Neural cell (in vitro differentiated cells): ENCODE measurements at regions not wholly inside any gene's neighbourhood (a gene's known extent, or its start where the extent isn't known, plus 50 kb on each side); places are given as distances from the start of the nearest gene placed in this dataset.

Source experiments
- H2AFZ ChIP-seq: fragments of 200-600, 300-800 bp; sonication (generic), shearing (Covaris generic); 2 replicates; pipeline ENCODE4 v1.6.0; 2014; ENCODE audit warnings: low read depth, mild to moderate bottlenecking, antibody characterized with exemption, low read length, moderate library complexity
- H3F3A ChIP-seq: fragments of 200-600 bp; shearing (Covaris generic); 2 replicates; pipeline ENCODE4 v1.6.1; 2016; ENCODE audit warnings: mild to moderate bottlenecking, moderate library complexity, mixed read lengths, antibody characterized with exemption, low read length; ENCODE audit not compliant: insufficient read depth, poor library complexity, severe bottlenecking
- H3K27ac ChIP-seq: fragments of 200-600, 300-800 bp; sonication (generic), shearing (Covaris generic); 2 replicates; pipeline ENCODE4 v1.5.1; 2014; ENCODE audit warnings: mild to moderate bottlenecking, low read length, moderate library complexity
- H3K27me3 ChIP-seq: fragments of 300-800, 200-600 bp; sonication (generic), shearing (Covaris generic); 2 replicates; pipeline ENCODE4 v1.6.0; 2014; ENCODE audit warnings: mild to moderate bottlenecking, low read depth, low read length, moderate library complexity; ENCODE audit not compliant: insufficient read depth
- H3K36me3 ChIP-seq: fragments of 300-800, 200-600 bp; sonication (generic), shearing (Covaris generic); 2 replicates; pipeline ENCODE4 v1.5.1; 2014; ENCODE audit warnings: mild to moderate bottlenecking, antibody characterized with exemption, low read length, moderate library complexity; ENCODE audit not compliant: insufficient read depth
- H3K4me2 ChIP-seq: fragments of 300-800, 200-600 bp; sonication (generic), shearing (Covaris generic); 2 replicates; pipeline ENCODE4 v1.6.0; 2014; ENCODE audit warnings: mild to moderate bottlenecking, low read length
- H3K4me3 ChIP-seq: fragments of 300-800, 200-600 bp; sonication (generic), shearing (Covaris generic); 2 replicates; pipeline ENCODE4 v1.5.1; 2014; ENCODE audit warnings: mild to moderate bottlenecking, low read length, moderate library complexity
- H3K79me2 ChIP-seq: fragments of 200-600 bp; shearing (Covaris generic); replicated peaks from 2 replicates; pipeline ENCODE4 v1.6.0; 2014; ENCODE audit warnings: mild to moderate bottlenecking, low read length, moderate library complexity; ENCODE audit not compliant: insufficient read depth
- H3K9ac ChIP-seq: fragments of 300-800, 200-600 bp; sonication (generic), shearing (Covaris generic); 2 replicates; pipeline ENCODE4 v1.6.1; 2016; ENCODE audit warnings: mild to moderate bottlenecking, low read length, mixed read lengths
- H3K9me2 ChIP-seq: fragments of 200-600 bp; shearing (Covaris generic); 2 replicates; pipeline ENCODE4 v1.6.1; 2016; ENCODE audit warnings: mild to moderate bottlenecking, low read length, mixed read lengths; ENCODE audit not compliant: insufficient read depth
- H3K9me3 ChIP-seq: fragments of 200-600, 300-800 bp; sonication (generic), shearing (Covaris generic); 2 replicates; pipeline ENCODE4 v1.6.1; 2016; ENCODE audit warnings: mild to moderate bottlenecking, mixed run types, low read length, moderate library complexity, mixed read lengths
- H4K20me1 ChIP-seq: fragments of 200-600 bp; shearing (Covaris generic); 2 replicates; pipeline ENCODE4 v1.6.1; 2016; ENCODE audit warnings: mild to moderate bottlenecking, mixed run types; ENCODE audit not compliant: insufficient read depth
- CTCF ChIP-seq: fragments of 450-650 bp; IDR thresholded peaks from 2 replicates; pipeline ENCODE4 v1.5.1; 2014; ENCODE audit warnings: antibody characterized with exemption, mild to moderate bottlenecking, moderate library complexity; ENCODE audit not compliant: poor library complexity, severe bottlenecking
- EP300 ChIP-seq: fragments of 450-650 bp; conservative IDR thresholded peaks from 2 replicates; pipeline ENCODE4 v1.6.1; 2014; ENCODE audit warnings: antibody characterized with exemption, mild to moderate bottlenecking, moderate library complexity; ENCODE audit not compliant: poor library complexity, severe bottlenecking
- EZH2 ChIP-seq: fragments of 200-600, 300-800 bp; shearing (Covaris generic), sonication (generic); IDR thresholded peaks from 2 replicates; pipeline ENCODE4 v1.6.1; 2014; ENCODE audit warnings: antibody characterized with exemption, low read length, borderline replicate concordance, mild to moderate bottlenecking; ENCODE audit not compliant: insufficient read depth, poor library complexity, severe bottlenecking
- MXI1 ChIP-seq: fragments of 450-650 bp; conservative IDR thresholded peaks from 2 replicates; pipeline ENCODE4 v1.6.1; 2014; ENCODE audit warnings: antibody characterized with exemption, mild to moderate bottlenecking; ENCODE audit not compliant: poor library complexity, severe bottlenecking
- POLR2AphosphoS5 ChIP-seq: IDR thresholded peaks from 2 replicates; pipeline ENCODE4 v1.6.1; 2012
- RAD21 ChIP-seq: fragments of 450-650 bp; conservative IDR thresholded peaks from 2 replicates; pipeline ENCODE4 v1.6.1; 2014; ENCODE audit warnings: antibody characterized with exemption, mild to moderate bottlenecking, moderate library complexity
- REST ChIP-seq: IDR thresholded peaks from 2 replicates; pipeline ENCODE4 v1.6.1; 2012; ENCODE audit warnings: borderline replicate concordance
- SMC3 ChIP-seq: fragments of 450-650 bp; conservative IDR thresholded peaks from 2 replicates; pipeline ENCODE4 v1.6.1; 2014; ENCODE audit warnings: antibody characterized with exemption, mild to moderate bottlenecking, moderate library complexity; ENCODE audit not compliant: poor library complexity
- TAF1 ChIP-seq: IDR thresholded peaks from 2 replicates; pipeline ENCODE4 v1.6.1; 2012; ENCODE audit warnings: low read depth

GRCh38 chr3:64369390-64369789 is 144.1 kb upstream of the PRICKLE2 start:
- Histone ChIP-seq H3K36me3 (no peaks in the 10 kb centered on the region), H3K27ac (no peak overlapping the region), H3K79me2 (no peaks in the 10 kb centered on the region), H3K9me3 (no peaks in the 10 kb centered on the region), H3K9ac (no peak overlapping the region), H3K27me3 (no peaks in the 10 kb centered on the region), H4K20me1 (no peaks in the 10 kb centered on the region), H3K4me3 (no peak overlapping the region), H3K9me2 (no peaks in the 10 kb centered on the region), H3F3A (peaks cover 4% of the 10 kb centered on the region), H3K4me2 (no peak overlapping the region), H2AFZ (no peak overlapping the region)
- TF ChIP-seq EP300: no peak
- no peak for TF ChIP-seq MXI1
- no peak for TF ChIP-seq SMC3
- no peak for TF ChIP-seq RAD21
- TF ChIP-seq EZH2: no peak
- TF ChIP-seq POLR2AphosphoS5: no peak

- Histone ChIP-seq H3K27ac (no peak overlapping the region), H2AFZ (no peak overlapping the region)
These were observed 143.2 kb upstream of the PRICKLE2 start for GRCh38 chr3:64368257-64369020.

More at GRCh38 chr3:64368257-64369020, 143.2 kb upstream of the PRICKLE2 start:
- TF ChIP-seq EZH2 (no peak), RAD21 (no peak), EP300 (no peak), TAF1 (no peak), REST (no peak), MXI1 (no peak), CTCF (no peak), POLR2AphosphoS5 (no peak), SMC3 (no peak)
- H4K20me1 ChIP-seq: no peaks in the 10 kb centered on the region
- H3K79me2 ChIP-seq: no peaks in the 10 kb centered on the region
- H3K4me2 ChIP-seq: no peak overlapping the region
- no peak overlapping the region for H3K9ac ChIP-seq
- H3K27me3 ChIP-seq: no peaks in the 10 kb centered on the region
- H3K4me3 ChIP-seq: no peak overlapping the region
- H3K9me3 ChIP-seq: no peaks in the 10 kb centered on the region
- no peaks in the 10 kb centered on the region for H3K9me2 ChIP-seq
- peaks cover 4% of the 10 kb centered on the region for H3F3A ChIP-seq
- H3K36me3 ChIP-seq: no peaks in the 10 kb centered on the region
